GM12878 (cell line): ENCODE measurements at regions not wholly inside any gene's neighbourhood (a gene's known extent, or its start where the extent isn't known, plus 50 kb on each side); places are given as distances from the start of the nearest gene placed in this dataset.

ENCODE experiments used
- ATAC-seq: fragments of 200-7000 bp; cut with Tn5 transposase; 3 replicates; pipeline ENCODE4 v1.9.1; 2020; ENCODE audit warnings: mild to moderate bottlenecking, moderate library complexity
- BruUV-seq: library from RNA; stranded (reverse); fragments of 400-500 nt; replicated peaks from 2 replicates; lab custom pipeline; 2021; lab: Mats Ljungman, UMichigan
- CTCF ChIA-PET: fragments of 300-600 bp; sonication (Branson Sonifier 250); formaldehyde crosslinking; extraction: SDS; loops from one replicate; lab custom pipeline; 2021; ENCODE audit warnings: inconsistent platforms; lab: Yijun Ruan, JAX
- POLR2A ChIA-PET: fragments of 350-600 bp; formaldehyde crosslinking; extraction: SDS; loops from one replicate; lab custom pipeline; 2021; ENCODE audit warnings: inconsistent platforms; lab: Charles Lee
- RAD21 ChIA-PET: fragments of 300-600 bp; sonication (Branson Sonifier 250); formaldehyde crosslinking; loops from one replicate; lab custom pipeline; 2023; ENCODE audit warnings: antibody characterized with exemption; ENCODE audit not compliant: unreplicated experiment; lab: Charles Lee
- SMC1A ChIA-PET: fragments of 300-600 bp; sonication (Branson Sonifier 250); formaldehyde crosslinking; loops from one replicate; lab custom pipeline; 2023; ENCODE audit not compliant: unreplicated experiment, uncharacterized antibody; lab: Charles Lee
- DNase-seq: peaks from one replicate; pipeline ENCODE4 v3.0.0-alpha.2; 2011; ENCODE audit warnings: low read depth, low spot score
- FAIRE-seq: peaks from 3 replicates; lab custom pipeline; 2011; peaks lifted over from hg19 to GRCh38; lab: Jason Lieb, UNC
- H2AFZ ChIP-seq: 2 replicates; pipeline ENCODE4 v1.6.0; 2011; ENCODE audit warnings: low read depth, low read length, control low read depth; ENCODE audit not compliant: control insufficient read depth
- H3K27ac ChIP-seq: 2 replicates; pipeline ENCODE4 v1.5.1; 2011; ENCODE audit warnings: control low read depth; ENCODE audit not compliant: control insufficient read depth, insufficient read depth
- H3K27me3 ChIP-seq, 2 experiments: replicated peaks in 1 of 2; 2 replicates each; pipeline versions ENCODE4 v1.6.0 to v1.6.1; 2011; ENCODE audit warnings: low read length in 1 of 2; ENCODE audit not compliant: control insufficient read depth in 2 of 2, insufficient read depth in 2 of 2
- H3K36me3 ChIP-seq, 2 experiments: 2 replicates each; pipeline ENCODE4 v1.5.1; 2011; ENCODE audit warnings: low read length in 1 of 2; ENCODE audit not compliant: control insufficient read depth in 2 of 2, insufficient read depth in 2 of 2
- H3K4me1 ChIP-seq: 2 replicates; pipeline ENCODE4 v1.6.1; 2011; ENCODE audit warnings: mild to moderate bottlenecking, low read length, moderate library complexity, mixed read lengths; ENCODE audit not compliant: control insufficient read depth, insufficient read depth
- H3K4me2 ChIP-seq: 2 replicates; pipeline ENCODE4 v1.6.0; 2011; ENCODE audit warnings: control low read depth; ENCODE audit not compliant: control insufficient read depth, insufficient read depth
- H3K4me3 ChIP-seq: fragments of 200-600 bp; sonication (generic); 2 replicates; pipeline ENCODE4 v1.5.1; 2016
- H3K79me2 ChIP-seq: 2 replicates; pipeline ENCODE4 v1.6.0; 2011; ENCODE audit warnings: low read length; ENCODE audit not compliant: control insufficient read depth, insufficient read depth
- H3K9ac ChIP-seq: 2 replicates; pipeline ENCODE4 v1.8.0; 2011; ENCODE audit warnings: low read length, control low read depth, mixed read lengths; ENCODE audit not compliant: control insufficient read depth, insufficient read depth
- H3K9me3 ChIP-seq: replicated peaks from 3 replicates; pipeline ENCODE4 v1.5.1; 2011; ENCODE audit warnings: mild to moderate bottlenecking, low read length; ENCODE audit not compliant: control insufficient read depth, insufficient read depth
- H4K20me1 ChIP-seq: 2 replicates; pipeline ENCODE4 v1.6.0; 2011; ENCODE audit not compliant: control insufficient read depth, insufficient read depth
- EP300 ChIP-seq, 2 experiments: fragments of 150-350 bp in 1 of 2; IDR thresholded peaks; 2 replicates each; pipeline ENCODE4 v1.6.1; 2011 to 2012; ENCODE audit warnings: low read depth in 2 of 2, low read length in 2 of 2, borderline replicate concordance in 1 of 2, improper control_type of control experiment in 1 of 2, inconsistent platforms in 1 of 2; ENCODE audit not compliant: control insufficient read depth in 1 of 2
- ESRRA ChIP-seq: IDR thresholded peaks from 2 replicates; pipeline ENCODE4 v1.6.1; 2012; ENCODE audit warnings: mild to moderate bottlenecking, low read length, improper control_type of control experiment
- MEF2A ChIP-seq: IDR thresholded peaks from 2 replicates; pipeline ENCODE4 v1.6.1; 2011; ENCODE audit warnings: low read depth, mild to moderate bottlenecking, low read length, moderate library complexity; ENCODE audit not compliant: insufficient read depth
- NFYB ChIP-seq: IDR thresholded peaks from 2 replicates; pipeline ENCODE4 v1.6.1; 2011; ENCODE audit warnings: low read depth, mild to moderate bottlenecking, low read length, improper control_type of control experiment, moderate library complexity; ENCODE audit not compliant: insufficient read depth
- NR2C2 ChIP-seq: IDR thresholded peaks from 2 replicates; pipeline ENCODE4 v1.6.1; 2011; ENCODE audit warnings: borderline replicate concordance, low read depth; ENCODE audit not compliant: control insufficient read depth, insufficient read length
- REST ChIP-seq: IDR thresholded peaks from 2 replicates; pipeline ENCODE4 v1.6.1; 2012; ENCODE audit warnings: mild to moderate bottlenecking, low read depth, low read length
- SREBF2 ChIP-seq: IDR thresholded peaks from 2 replicates; pipeline ENCODE4 v1.6.1; 2012; ENCODE audit warnings: mild to moderate bottlenecking, low read length
- SRF ChIP-seq, 2 experiments: IDR thresholded peaks; 2 replicates each; pipeline ENCODE4 v1.6.1; 2011; ENCODE audit warnings: low read depth in 2 of 2, low read length in 2 of 2, mild to moderate bottlenecking in 1 of 2, moderate library complexity in 1 of 2
- SUPT20H ChIP-seq: IDR thresholded peaks from 2 replicates; pipeline ENCODE4 v1.6.1; 2011; ENCODE audit warnings: low read depth, mild to moderate bottlenecking, low read length, moderate library complexity, borderline replicate concordance; ENCODE audit not compliant: control insufficient read depth
- TARDBP ChIP-seq: IDR thresholded peaks from 2 replicates; pipeline ENCODE4 v1.6.1; 2016; ENCODE audit warnings: borderline replicate concordance
- USF1 ChIP-seq: IDR thresholded peaks from 2 replicates; pipeline ENCODE4 v1.6.1; 2011; ENCODE audit warnings: borderline replicate concordance, low read depth, mild to moderate bottlenecking, moderate library complexity, mixed read lengths, low read length; ENCODE audit not compliant: insufficient read depth; ENCODE audit errors: extremely low read length
- ZBTB33 ChIP-seq: fragments of 450-650 bp; IDR thresholded peaks from 2 replicates; pipeline ENCODE4 v1.6.1; 2017; ENCODE audit warnings: mild to moderate bottlenecking
- ZNF687 ChIP-seq: fragments of 450-650 bp; IDR thresholded peaks from 2 replicates; pipeline ENCODE4 v1.6.1; 2017; ENCODE audit warnings: mild to moderate bottlenecking, moderate library complexity
- ZSCAN29 ChIP-seq: fragments of 450-650 bp; IDR thresholded peaks from 2 replicates; pipeline ENCODE4 v1.6.1; 2017; ENCODE audit warnings: mild to moderate bottlenecking, moderate library complexity
- WGBS: methylation state at CpG from one replicate; pipeline ENCODE4 v1.1.6; 2016; ENCODE audit warnings: low lambda C conversion rate; ENCODE audit not compliant: insufficient replicate concordance, insufficient coverage; ENCODE audit errors: missing lambda C conversion rate; 5-methylcytosine and 5-hydroxymethylcytosine counted together
- in situ Hi-C: fragments of 300-500 bp; cut with MboI; formaldehyde crosslinking; loops from 9 replicates; pipeline ENCODE4 v1.14.3; 2018; ENCODE audit warnings: mixed read lengths
- intact Hi-C: fragments of 100-400 bp; cut with micrococcal nuclease; formaldehyde crosslinking; loops from one replicate; pipeline ENCODE4 v1.14.2; 2022; ENCODE audit not compliant: unreplicated experiment

- ATAC-seq (no peak), DNase-seq (no peak), FAIRE-seq (no peak)
- RAD21 ChIA-PET: no interaction called here
- no TSS peak for BruUV-seq
- Histone ChIP-seq H3K4me2 (no peak overlapping the region), H4K20me1 (no peaks in the 10 kb centered on the region), H2AFZ (no peak overlapping the region), H3K36me3 (no peaks in the 10 kb centered on the region), H3K27ac (no peak overlapping the region), H3K4me3 (no peak overlapping the region), H3K4me1 (no peaks in the 10 kb centered on the region), H3K9ac (no peak overlapping the region), H3K27me3 (no peaks in the 10 kb centered on the region), H3K79me2 (no peaks in the 10 kb centered on the region), H3K9me3 (no peaks in the 10 kb centered on the region; the same call in 2 of the 3 replicates)
- SMC1A ChIA-PET: no interaction called here
- POLR2A ChIA-PET: no interaction called here
- in situ Hi-C loops (no loop called here), intact Hi-C loops (no loop called here)
- WGBS: 50% methylated on average over 4 of the region's 4 CpGs
- CTCF ChIA-PET: no interaction called here
- no peak for TF ChIP-seq MEF2A
- TF ChIP-seq SRF (IDR thresholded peaks at IDR 0.05; ENCODE audit: low read depth in 2 of 2, low read length in 2 of 2): no peak
- TF ChIP-seq USF1: no peak
- no peak for TF ChIP-seq TARDBP
- no peak for TF ChIP-seq ZBTB33
- no peak for TF ChIP-seq EP300 (IDR thresholded peaks at IDR 0.05; ENCODE audit: borderline replicate concordance in 1 of 2, control insufficient read depth in 1 of 2, low read depth in 2 of 2, low read length in 2 of 2)
- no peak for TF ChIP-seq ESRRA
- TF ChIP-seq NR2C2: no peak
- no peak for TF ChIP-seq NFYB
- TF ChIP-seq ZSCAN29: no peak
- no peak for TF ChIP-seq REST
- TF ChIP-seq SREBF2: no peak
- TF ChIP-seq ZNF687: no peak
- TF ChIP-seq SUPT20H: no peak
Measured at GRCh38 chr14:25832585-25832984, 765.2 kb downstream of the NOVA1 start.
